ENCODE measurements at regions not wholly inside any gene's neighbourhood (a gene's known extent, or its start where the extent isn't known, plus 50 kb on each side); places are given as distances from the start of the nearest gene placed in this dataset.

GRCh38 chr7:98785929-98786571, 83.8 kb downstream of the TMEM130 start:
- TF ChIP-seq, protein P1, sequence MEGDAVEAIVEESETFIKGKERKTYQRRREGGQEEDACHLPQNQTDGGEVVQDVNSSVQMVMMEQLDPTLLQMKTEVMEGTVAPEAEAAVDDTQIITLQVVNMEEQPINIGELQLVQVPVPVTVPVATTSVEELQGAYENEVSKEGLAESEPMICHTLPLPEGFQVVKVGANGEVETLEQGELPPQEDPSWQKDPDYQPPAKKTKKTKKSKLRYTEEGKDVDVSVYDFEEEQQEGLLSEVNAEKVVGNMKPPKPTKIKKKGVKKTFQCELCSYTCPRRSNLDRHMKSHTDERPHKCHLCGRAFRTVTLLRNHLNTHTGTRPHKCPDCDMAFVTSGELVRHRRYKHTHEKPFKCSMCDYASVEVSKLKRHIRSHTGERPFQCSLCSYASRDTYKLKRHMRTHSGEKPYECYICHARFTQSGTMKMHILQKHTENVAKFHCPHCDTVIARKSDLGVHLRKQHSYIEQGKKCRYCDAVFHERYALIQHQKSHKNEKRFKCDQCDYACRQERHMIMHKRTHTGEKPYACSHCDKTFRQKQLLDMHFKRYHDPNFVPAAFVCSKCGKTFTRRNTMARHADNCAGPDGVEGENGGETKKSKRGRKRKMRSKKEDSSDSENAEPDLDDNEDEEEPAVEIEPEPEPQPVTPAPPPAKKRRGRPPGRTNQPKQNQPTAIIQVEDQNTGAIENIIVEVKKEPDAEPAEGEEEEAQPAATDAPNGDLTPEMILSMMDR (IDR thresholded peaks at IDR 0.05), result no peak
- TF ChIP-seq EP300 (IDR thresholded peaks at IDR 0.05), result no peak
- TF ChIP-seq POLR2A (IDR thresholded peaks at IDR 0.05), result no peak

All from tibial nerve (tissue), 4 donors.